ENCODE measurements at regions not wholly inside any gene's neighbourhood (a gene's known extent, or its start where the extent isn't known, plus 50 kb on each side); places are given as distances from the start of the nearest gene placed in this dataset.

- TF ChIP-seq NR2F2 (IDR thresholded peaks at IDR 0.05; ENCODE audit: borderline replicate concordance, low read depth) (peak; percentile 10; the same call in 1 of the 2 replicates), MXD4 (CRISPR knock-in tag; IDR thresholded peaks at IDR 0.05) (no peak), SIN3A (IDR thresholded peaks at IDR 0.05; ENCODE audit: borderline replicate concordance, low read depth, low read length) (no peak), CSRNP1 (CRISPR knock-in tag; IDR thresholded peaks at IDR 0.05) (no peak), FOXJ3 (CRISPR knock-in tag; IDR thresholded peaks at IDR 0.05; ENCODE audit: borderline replicate concordance) (no peak), ZNF225 (CRISPR knock-in tag; IDR thresholded peaks at IDR 0.05) (no peak), FOXK1 (CRISPR knock-in tag; IDR thresholded peaks at IDR 0.05; ENCODE audit: borderline replicate concordance, low read depth) (no peak), NR2F1 (CRISPR knock-in tag; IDR thresholded peaks at IDR 0.05) (no peak), ZNF703 (CRISPR knock-in tag; IDR thresholded peaks at IDR 0.05; ENCODE audit: borderline replicate concordance) (no peak), SALL2 (CRISPR knock-in tag; IDR thresholded peaks at IDR 0.05) (no peak), CCDC6 (CRISPR knock-in tag; IDR thresholded peaks at IDR 0.05) (no peak), ZNF672 (CRISPR knock-in tag; IDR thresholded peaks at IDR 0.05) (no peak), SCMH1 (CRISPR knock-in tag; IDR thresholded peaks at IDR 0.05; ENCODE audit: borderline replicate concordance) (no peak), SOX5 (CRISPR knock-in tag; IDR thresholded peaks at IDR 0.05; ENCODE audit: borderline replicate concordance) (peak; percentile 78; the same call in 1 of the 2 replicates), KAT8 (CRISPR knock-in tag; IDR thresholded peaks at IDR 0.05) (peak; percentile 46; the same call in 1 of the 2 replicates), ZKSCAN8 (CRISPR knock-in tag; IDR thresholded peaks at IDR 0.05; ENCODE audit: borderline replicate concordance) (no peak), SP5 (CRISPR knock-in tag; IDR thresholded peaks at IDR 0.05; ENCODE audit: borderline replicate concordance, low read depth) (peak; percentile 71), ARID5B (CRISPR knock-in tag; IDR thresholded peaks at IDR 0.05) (peak; percentile 44; the same call in 1 of the 2 replicates), SOX13 (IDR thresholded peaks at IDR 0.05) (peak; percentile 44; the same call in 1 of the 2 replicates), SOX13 (CRISPR knock-in tag; conservative IDR thresholded peaks at IDR 0.05 in 1 of 2, IDR thresholded peaks at IDR 0.05 in 1 of 2) (peak in 1 of 2 experiments; percentile 91; a peak in 2 of 4 replicates), ZSCAN31 (CRISPR knock-in tag; IDR thresholded peaks at IDR 0.05; ENCODE audit: low read depth) (no peak)
- TF ChIP-seq, protein P1, sequence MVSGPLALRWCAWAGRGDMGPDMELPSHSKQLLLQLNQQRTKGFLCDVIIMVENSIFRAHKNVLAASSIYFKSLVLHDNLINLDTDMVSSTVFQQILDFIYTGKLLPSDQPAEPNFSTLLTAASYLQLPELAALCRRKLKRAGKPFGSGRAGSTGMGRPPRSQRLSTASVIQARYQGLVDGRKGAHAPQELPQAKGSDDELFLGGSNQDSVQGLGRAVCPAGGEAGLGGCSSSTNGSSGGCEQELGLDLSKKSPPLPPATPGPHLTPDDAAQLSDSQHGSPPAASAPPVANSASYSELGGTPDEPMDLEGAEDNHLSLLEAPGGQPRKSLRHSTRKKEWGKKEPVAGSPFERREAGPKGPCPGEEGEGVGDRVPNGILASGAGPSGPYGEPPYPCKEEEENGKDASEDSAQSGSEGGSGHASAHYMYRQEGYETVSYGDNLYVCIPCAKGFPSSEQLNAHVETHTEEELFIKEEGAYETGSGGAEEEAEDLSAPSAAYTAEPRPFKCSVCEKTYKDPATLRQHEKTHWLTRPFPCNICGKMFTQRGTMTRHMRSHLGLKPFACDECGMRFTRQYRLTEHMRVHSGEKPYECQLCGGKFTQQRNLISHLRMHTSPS (CRISPR knock-in tag; IDR thresholded peaks at IDR 0.05; ENCODE audit: low read depth), result no peak
These were observed 127.7 kb upstream of the MAX start (continued) for GRCh38 chr14:65229748-65230728.
